SH-SY5Y (cell line): ENCODE measurements at regions not wholly inside any gene's neighbourhood (a gene's known extent, or its start where the extent isn't known, plus 50 kb on each side); places are given as distances from the start of the nearest gene placed in this dataset.

ENCODE experiments used
- GATA2 ChIP-seq: IDR thresholded peaks from 2 replicates; pipeline ENCODE4 v1.6.1; 2011; ENCODE audit warnings: mild to moderate bottlenecking, low read depth, low read length
- GATA3 ChIP-seq: IDR thresholded peaks from 2 replicates; pipeline ENCODE4 v1.6.1; 2011; ENCODE audit warnings: low read depth, mild to moderate bottlenecking, low read length, moderate library complexity

DNA sequence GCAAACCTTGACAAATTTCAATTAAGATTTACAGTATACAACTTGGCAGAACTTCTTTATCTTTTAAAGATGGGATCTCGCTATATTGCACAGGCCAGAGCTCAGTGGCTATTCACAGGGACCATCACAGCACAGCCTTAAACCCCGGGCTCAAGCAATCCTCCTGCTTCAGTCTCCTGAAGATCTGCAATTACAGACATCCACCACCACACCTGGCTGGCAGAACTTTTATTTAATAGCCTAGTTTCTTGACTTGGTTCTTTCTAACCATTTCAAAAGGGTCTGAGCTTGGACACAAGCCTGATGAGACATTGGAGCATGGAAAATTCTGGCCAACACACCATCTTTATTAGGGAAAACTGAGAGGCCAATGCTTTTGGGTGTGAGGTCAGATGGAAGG, 151.6 kb upstream of the KCNG1 start:
- TF ChIP-seq GATA3 (no peak), GATA2 (no peak)
